ENCODE measurements at regions not wholly inside any gene's neighbourhood (a gene's known extent, or its start where the extent isn't known, plus 50 kb on each side); places are given as distances from the start of the nearest gene placed in this dataset.
"Not testable (repeated sequence)": the region's sequence is repeated elsewhere in the genome, so short reads cannot be mapped to it uniquely, and the experiment has no call there.

GRCh38 chr10:60615541-60615940, 162.7 kb upstream of the CDK1 start:
- no peak for DNase-seq (ENCODE audit: low spot score)

- DNase-seq (ENCODE audit: low spot score): no peak
Measured at GRCh38 chr10:60614363-60614762, 163.9 kb upstream of the CDK1 start.

- DNase-seq (ENCODE audit: low spot score): no peak
Measured at GRCh38 chr10:60613434-60613833, 164.8 kb upstream of the CDK1 start.

- DNase-seq (ENCODE audit: low spot score): peak; percentile 34
Measured at GRCh38 chr10:60611291-60611747, 167.0 kb upstream of the CDK1 start.

- no peak for DNase-seq (ENCODE audit: low spot score)
Measured at GRCh38 chr10:60607372-60607771, 170.9 kb upstream of the CDK1 start.

- no peak for DNase-seq (ENCODE audit: low spot score)
Measured at GRCh38 chr10:60606343-60607080, 171.8 kb upstream of the CDK1 start.

- no peak for DNase-seq (ENCODE audit: low spot score)
Measured at GRCh38 chr10:60605476-60605875, 172.8 kb upstream of the CDK1 start.

- no peak for DNase-seq (ENCODE audit: low spot score)
Measured at GRCh38 chr10:60604342-60604741, 173.9 kb upstream of the CDK1 start.

GRCh38 chr10:60597513-60597912, 180.8 kb upstream of the CDK1 start:
- DNase-seq (ENCODE audit: low spot score): no peak

GRCh38 chr10:60595852-60596251, 182.4 kb upstream of the CDK1 start:
- DNase-seq (ENCODE audit: low spot score): no peak

- DNase-seq (ENCODE audit: low spot score): no peak
Measured at GRCh38 chr10:60594476-60595051, 183.7 kb upstream of the CDK1 start.

GRCh38 chr10:60591119-60591518, 187.2 kb upstream of the CDK1 start:
- no peak for DNase-seq (ENCODE audit: low spot score)

- DNase-seq (ENCODE audit: low spot score): no peak
Measured at GRCh38 chr10:60589376-60589775, 188.9 kb upstream of the CDK1 start.

- not testable (repeated sequence) for DNase-seq (ENCODE audit: low spot score)
Measured at GRCh38 chr10:60581782-60582181, 192.1 kb upstream of the ANK3 start.

GRCh38 chr10:60578217-60578616, 188.5 kb upstream of the ANK3 start:
- DNase-seq (ENCODE audit: low spot score): no peak

- DNase-seq (ENCODE audit: low spot score): no peak
Measured at GRCh38 chr10:60576130-60577069, 186.7 kb upstream of the ANK3 start.

- no peak for DNase-seq (ENCODE audit: low spot score)
Measured at GRCh38 chr10:60575105-60575504, 185.4 kb upstream of the ANK3 start.

GRCh38 chr10:60574388-60574787, 184.7 kb upstream of the ANK3 start:
- DNase-seq (ENCODE audit: low spot score): no peak

- DNase-seq (ENCODE audit: low spot score): peak; percentile 43
Measured at GRCh38 chr10:60573336-60573735, 183.7 kb upstream of the ANK3 start.

- no peak for DNase-seq (ENCODE audit: low spot score)
Measured at GRCh38 chr10:60572511-60573194, 183.0 kb upstream of the ANK3 start.

GRCh38 chr10:60570896-60571295, 181.2 kb upstream of the ANK3 start:
- no peak for DNase-seq (ENCODE audit: low spot score)

GRCh38 chr10:60570272-60570865, 180.7 kb upstream of the ANK3 start:
- no peak for DNase-seq (ENCODE audit: low spot score)
